GM13977 (cell line): ENCODE measurements at regions not wholly inside any gene's neighbourhood (a gene's known extent, or its start where the extent isn't known, plus 50 kb on each side); places are given as distances from the start of the nearest gene placed in this dataset.

Experiments
- DNase-seq: peaks from one replicate; pipeline ENCODE4 v3.0.0; 2012; ENCODE audit warnings: low spot score
- CTCF ChIP-seq: IDR thresholded peaks from 2 replicates; pipeline ENCODE4 v1.5.1; 2012; ENCODE audit warnings: mild to moderate bottlenecking, control low read depth; ENCODE audit not compliant: insufficient read depth; ENCODE audit errors: extremely low read depth, missing control alignments
- in situ Hi-C: fragments of 300-500 bp; cut with MboI; formaldehyde crosslinking; loops from one replicate; pipeline ENCODE4 v1.12.0; 2022; ENCODE audit warnings: low sequenced_read_pairs, low pct_unique_long_range_greater_than_20kb, mixed read lengths, inconsistent platforms; ENCODE audit not compliant: unreplicated experiment

DNA sequence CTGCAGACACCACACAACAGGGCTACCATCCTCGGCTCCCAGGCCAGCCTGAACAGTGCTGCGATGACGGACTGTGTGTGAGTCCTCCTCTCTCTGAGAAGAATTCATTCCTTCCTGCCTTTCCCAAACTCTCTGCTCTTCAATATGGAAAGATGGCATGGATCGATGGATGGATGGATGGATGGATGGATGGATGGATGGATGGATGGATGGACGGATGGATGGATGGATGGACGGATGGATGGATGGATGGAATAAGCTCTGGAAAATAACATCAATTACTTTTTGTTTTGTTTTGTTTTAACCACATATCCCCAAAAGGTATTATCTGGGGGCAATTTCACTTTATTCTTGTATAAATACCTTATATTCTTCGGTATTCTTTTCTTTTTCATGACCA is 151.9 kb downstream of the AKR1D1 start:
- no peak for DNase-seq
- TF ChIP-seq CTCF, result no peak
- in situ Hi-C loops, result no loop called here

GRCh38 chr7:138228769-138229168 is 152.5 kb downstream of the AKR1D1 start:
- no peak for DNase-seq
- no peak for TF ChIP-seq CTCF
- in situ Hi-C loops, result no loop called here

DNA sequence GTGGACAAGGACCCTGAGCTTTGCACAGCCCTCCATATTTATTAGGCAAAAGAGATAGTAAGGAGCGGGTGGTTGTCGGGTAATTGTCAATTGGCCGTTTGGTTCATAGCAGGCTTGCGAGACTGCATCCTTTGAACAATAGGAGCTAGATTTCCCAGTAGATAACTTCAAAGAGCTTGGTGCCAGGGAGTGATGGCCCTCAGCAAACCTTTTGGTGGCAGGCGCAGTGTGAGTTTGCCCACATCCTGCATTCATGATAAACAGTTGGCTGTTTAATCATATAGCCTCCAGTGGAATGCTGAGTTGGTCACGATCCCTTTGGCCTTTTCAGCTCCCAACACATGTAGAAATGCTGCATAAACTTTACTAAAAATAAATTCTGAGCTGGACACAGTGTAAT is 156.9 kb downstream of the AKR1D1 start:
- in situ Hi-C loops, result no loop called here
- TF ChIP-seq CTCF, result no peak
- DNase-seq, result no peak

DNA sequence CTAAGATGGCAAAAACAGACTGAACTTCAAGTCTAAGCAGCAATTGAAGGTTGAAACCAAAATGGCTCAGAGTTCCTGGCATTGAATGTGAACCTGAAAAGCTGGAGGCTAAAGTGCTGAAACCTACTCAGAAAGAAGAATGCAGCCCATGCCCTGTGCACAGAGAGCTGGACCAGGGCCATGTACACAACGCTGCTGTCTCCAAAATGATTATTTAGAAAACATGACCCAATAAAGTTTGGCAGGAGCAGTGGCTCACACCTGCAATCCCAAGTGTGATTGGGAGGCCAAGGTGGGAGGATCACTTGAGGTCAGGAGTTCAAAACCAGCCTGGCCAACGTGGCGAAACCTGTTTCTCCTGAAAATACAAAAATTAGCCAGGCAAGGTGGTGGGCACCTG is 158.9 kb downstream of the AKR1D1 start:
- in situ Hi-C loops, result no loop called here
- no peak for TF ChIP-seq CTCF
- DNase-seq, result no peak

- no peak for TF ChIP-seq CTCF
- in situ Hi-C loops, result no loop called here
- DNase-seq, result no peak
Measured at GRCh38 chr7:138237995-138238394, 161.7 kb downstream of the AKR1D1 start.

DNA sequence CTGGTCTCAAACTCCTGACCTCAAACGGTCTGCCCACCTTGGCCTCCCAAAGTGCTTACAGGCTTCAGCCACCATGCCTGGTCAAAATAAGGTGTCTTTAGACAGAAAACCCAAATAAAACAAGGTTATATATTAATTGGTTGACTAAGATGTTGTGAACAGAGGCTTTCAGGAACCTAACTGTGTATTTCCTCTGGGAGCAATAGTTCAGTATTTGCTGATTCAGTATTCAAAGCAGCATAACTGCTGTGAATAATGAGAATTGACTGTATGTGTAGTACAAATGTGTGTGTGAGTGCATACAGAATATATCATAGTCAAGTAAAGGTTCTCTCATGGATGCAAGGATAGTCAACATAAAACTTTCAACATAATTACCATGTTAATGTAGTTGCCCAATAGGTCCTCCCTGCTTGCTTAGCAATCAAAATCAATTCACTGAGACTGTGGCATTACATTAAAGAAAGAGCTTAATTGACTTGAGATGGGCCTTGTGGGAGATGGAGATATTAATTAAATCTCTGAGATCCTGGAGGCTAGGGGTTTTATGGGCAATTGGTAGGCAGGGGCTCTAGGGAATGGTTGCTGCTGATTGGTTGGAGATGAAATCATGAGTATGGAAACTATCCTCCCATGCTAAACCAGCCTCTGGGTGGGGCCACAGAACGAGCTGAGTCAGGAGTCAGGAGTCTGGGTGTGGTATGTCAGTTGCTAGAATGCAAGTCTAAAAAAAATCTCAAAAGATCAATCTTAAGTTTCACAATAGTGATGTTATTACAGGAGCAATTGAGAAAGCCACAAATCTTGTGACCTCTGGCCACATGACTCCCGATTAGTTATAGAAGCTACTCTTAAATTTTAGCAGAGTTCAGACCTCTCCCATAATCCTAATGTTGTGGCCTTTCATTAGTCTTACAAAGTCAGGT is 162.7 kb downstream of the AKR1D1 start:
- TF ChIP-seq CTCF, result no peak
- in situ Hi-C loops, result no loop called here
- DNase-seq, result no peak

DNA sequence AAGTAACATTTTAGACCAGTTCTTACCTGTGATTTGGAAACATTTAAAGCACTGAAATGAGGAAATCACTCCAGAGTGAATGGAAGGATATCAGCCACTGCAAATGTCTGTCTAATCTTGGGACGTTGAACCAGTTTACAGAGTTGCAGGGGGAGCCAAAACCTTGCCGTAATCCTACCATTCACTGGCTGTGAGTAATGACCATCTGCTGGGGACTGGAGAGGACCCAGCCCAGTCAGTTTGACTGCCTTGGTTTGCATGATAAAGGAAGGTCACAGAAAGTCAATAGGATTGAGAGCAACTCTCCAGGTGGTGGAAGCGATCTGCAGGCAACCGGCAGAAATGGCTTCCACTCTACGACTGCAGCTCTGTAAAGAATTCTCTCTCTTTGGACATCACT is 167.2 kb downstream of the AKR1D1 start:
- DNase-seq, result no peak
- no peak for TF ChIP-seq CTCF
- in situ Hi-C loops, result no loop called here
